ENCODE measurements at regions not wholly inside any gene's neighbourhood (a gene's known extent, or its start where the extent isn't known, plus 50 kb on each side); places are given as distances from the start of the nearest gene placed in this dataset.

GRCh38 chr1:222040121-222040805 is 298.4 kb upstream of the DUSP10 start:
- TF ChIP-seq CTCF (IDR thresholded peaks at IDR 0.05; ENCODE audit: insufficient read depth, low read depth, low read length) (no peak), EZH2 (IDR thresholded peaks at IDR 0.05; ENCODE audit: insufficient read depth, low read length) (no peak)
